ENCODE measurements at regions not wholly inside any gene's neighbourhood (a gene's known extent, or its start where the extent isn't known, plus 50 kb on each side); places are given as distances from the start of the nearest gene placed in this dataset.

DNA sequence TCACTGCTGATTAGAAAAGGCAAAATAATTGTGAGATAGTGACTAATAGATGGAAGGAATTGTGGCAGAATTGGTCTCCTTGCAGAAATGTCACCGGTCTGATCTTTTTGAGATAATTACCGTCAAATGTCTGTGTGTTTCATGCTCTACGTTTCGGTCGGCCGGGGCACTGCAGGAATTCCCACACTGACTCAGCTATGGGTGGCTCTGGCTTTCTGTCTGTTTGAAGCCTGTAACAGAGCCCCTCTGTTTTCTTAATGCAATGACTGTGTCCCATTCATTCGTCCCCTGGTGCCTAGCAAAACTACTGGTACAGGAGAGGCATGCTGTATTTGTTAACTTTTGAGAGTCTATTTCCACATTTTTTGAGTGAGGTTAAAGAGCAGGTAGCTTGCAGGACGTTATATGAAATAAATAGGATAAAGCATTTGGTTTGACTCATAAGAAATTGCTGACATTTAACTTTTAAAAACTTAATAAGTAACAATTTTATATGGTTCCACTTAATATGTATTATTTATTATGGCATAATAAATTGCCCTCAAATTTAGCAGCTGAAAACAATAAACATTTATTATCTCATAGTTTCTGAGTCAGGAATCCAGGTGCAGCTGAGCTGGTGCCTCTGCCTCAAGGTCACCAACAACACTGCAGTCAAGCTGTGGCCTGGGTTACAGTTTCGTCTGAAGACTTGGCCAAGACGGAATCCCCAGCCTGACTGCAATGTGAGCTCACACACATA is 53.3 kb upstream of the CTBP2 start:
- no peak overlapping the region for H3K9ac ChIP-seq (ENCODE audit: low read length)
- no peak for TF ChIP-seq TCF7L2 (IDR thresholded peaks at IDR 0.05; ENCODE audit: borderline replicate concordance, extremely low read depth, insufficient read depth, insufficient read length)
- TF ChIP-seq YY1 (IDR thresholded peaks at IDR 0.05; ENCODE audit: extremely low read depth, insufficient replicate concordance, low read depth, low read length): no peak
- no peak for TF ChIP-seq SIN3A (IDR thresholded peaks at IDR 0.05; ENCODE audit: low read depth)
- no peak for TF ChIP-seq MAX (IDR thresholded peaks at IDR 0.05)
- no peak for TF ChIP-seq EZH2 (IDR thresholded peaks at IDR 0.05)
- no peak for TF ChIP-seq JUND (IDR thresholded peaks at IDR 0.05)
- TF ChIP-seq SP1 (IDR thresholded peaks at IDR 0.05; ENCODE audit: low read depth): no peak
- TF ChIP-seq, protein P1, sequence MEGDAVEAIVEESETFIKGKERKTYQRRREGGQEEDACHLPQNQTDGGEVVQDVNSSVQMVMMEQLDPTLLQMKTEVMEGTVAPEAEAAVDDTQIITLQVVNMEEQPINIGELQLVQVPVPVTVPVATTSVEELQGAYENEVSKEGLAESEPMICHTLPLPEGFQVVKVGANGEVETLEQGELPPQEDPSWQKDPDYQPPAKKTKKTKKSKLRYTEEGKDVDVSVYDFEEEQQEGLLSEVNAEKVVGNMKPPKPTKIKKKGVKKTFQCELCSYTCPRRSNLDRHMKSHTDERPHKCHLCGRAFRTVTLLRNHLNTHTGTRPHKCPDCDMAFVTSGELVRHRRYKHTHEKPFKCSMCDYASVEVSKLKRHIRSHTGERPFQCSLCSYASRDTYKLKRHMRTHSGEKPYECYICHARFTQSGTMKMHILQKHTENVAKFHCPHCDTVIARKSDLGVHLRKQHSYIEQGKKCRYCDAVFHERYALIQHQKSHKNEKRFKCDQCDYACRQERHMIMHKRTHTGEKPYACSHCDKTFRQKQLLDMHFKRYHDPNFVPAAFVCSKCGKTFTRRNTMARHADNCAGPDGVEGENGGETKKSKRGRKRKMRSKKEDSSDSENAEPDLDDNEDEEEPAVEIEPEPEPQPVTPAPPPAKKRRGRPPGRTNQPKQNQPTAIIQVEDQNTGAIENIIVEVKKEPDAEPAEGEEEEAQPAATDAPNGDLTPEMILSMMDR (IDR thresholded peaks at IDR 0.05 in 2 of 3, conservative IDR thresholded peaks at IDR 0.05 in 1 of 3; ENCODE audit: borderline replicate concordance in 1 of 3, insufficient read depth in 1 of 3, low read depth in 2 of 3, low read length in 2 of 3): no peak
- H3K4me2 ChIP-seq (ENCODE audit: low read length): no peak overlapping the region
- H3K9me3 ChIP-seq (ENCODE audit: control insufficient read depth in 1 of 2, insufficient read depth in 1 of 2, low read depth in 1 of 2, low read length in 2 of 2): no peaks in the 10 kb centered on the region
- H3K27me3 ChIP-seq (ENCODE audit: insufficient read depth, low read length): no peaks in the 10 kb centered on the region
- no peak overlapping the region for H2AFZ ChIP-seq (ENCODE audit: low read depth, low read length, poor library complexity, severe bottlenecking)
- ATAC-seq (no peak), DNase-seq (ENCODE audit: low read depth, low spot score) (no peak)
- no peaks in the 10 kb centered on the region for H3K36me3 ChIP-seq (ENCODE audit: control insufficient read depth in 1 of 2, insufficient read depth in 2 of 2, low read length in 2 of 2)
- ChIA-PET CTCF (interaction anchor here (0.7 kb wide), 1 partner anchor 308 kb away, joined by 3 read pairs; no protein-coding TSS in a partner anchor), POLR2A (no interaction called here), RAD21 (ENCODE audit: low non-redundant PET in 1 of 2, low total read pairs in 2 of 2, uncharacterized antibody in 2 of 2, unreplicated experiment in 2 of 2) (no interaction called here)
- no peaks in the 10 kb centered on the region for H3K9me2 ChIP-seq (ENCODE audit: insufficient read depth)
- no peaks in the 10 kb centered on the region for H4K20me1 ChIP-seq (ENCODE audit: insufficient read depth)
- no peak overlapping the region for H3K27ac ChIP-seq (ENCODE audit: low read depth, low read length)
- H3K4me1 ChIP-seq (ENCODE audit: control insufficient read depth in 1 of 2, insufficient read depth in 2 of 2, low read length in 2 of 2): peaks cover 0 to 10% of the 10 kb centered on the region in 2 experiments; a peak in 1 of 4 replicates
- no peak overlapping the region for H3K4me3 ChIP-seq (replicated peaks in 1 of 2; ENCODE audit: low read depth in 1 of 2, low read length in 2 of 2)
- no TSS peak for BruUV-seq (replicated peaks)
- no peaks in the 10 kb centered on the region for H3K79me2 ChIP-seq (ENCODE audit: insufficient read depth, low read length)
- intact Hi-C loops (cut with micrococcal nuclease): no loop called here

Measured in HCT116 (cell line).